ENCODE measurements at regions not wholly inside any gene's neighbourhood (a gene's known extent, or its start where the extent isn't known, plus 50 kb on each side); places are given as distances from the start of the nearest gene placed in this dataset.

- TF ChIP-seq IRF3 (IDR thresholded peaks at IDR 0.05): no peak
- TF ChIP-seq GATAD2B (conservative IDR thresholded peaks at IDR 0.05; ENCODE audit: low read depth): no peak
These were observed 2064.4 kb upstream of the C9orf72 start (continued) for GRCh38 chr9:29637471-29638237.

GRCh38 chr9:29640507-29640906 is 2067.2 kb upstream of the C9orf72 start:
- intact Hi-C loops (cut with micrococcal nuclease; ENCODE audit: unreplicated experiment): no loop called here
- WGBS (ENCODE audit: insufficient coverage, insufficient replicate concordance, low lambda C conversion rate, missing lambda C conversion rate): 0% methylated on average over 2 of the region's 2 CpGs
- no peaks in the 10 kb centered on the region for H3K9me3 ChIP-seq (replicated peaks; ENCODE audit: control insufficient read depth, insufficient read depth, low read length)
- ATAC-seq (no peak), DNase-seq (ENCODE audit: low read depth, low spot score) (no peak), FAIRE-seq (no peak)
- H3K4me2 ChIP-seq (ENCODE audit: control insufficient read depth, insufficient read depth): no peak overlapping the region
- POLR2A ChIA-PET: no interaction called here
- in situ Hi-C loops (cut with MboI): no loop called here
- no peaks in the 10 kb centered on the region for H3K4me1 ChIP-seq (ENCODE audit: control insufficient read depth, insufficient read depth, low read length)
- H3K9ac ChIP-seq (ENCODE audit: control insufficient read depth, insufficient read depth, low read length): no peak overlapping the region
- no peak overlapping the region for H3K27ac ChIP-seq (ENCODE audit: control insufficient read depth, insufficient read depth)
- H2AFZ ChIP-seq (ENCODE audit: control insufficient read depth, low read depth, low read length): no peak overlapping the region
- no peaks in the 10 kb centered on the region for H4K20me1 ChIP-seq (ENCODE audit: control insufficient read depth, insufficient read depth)
- no TSS peak for BruUV-seq (replicated peaks)
- H3K36me3 ChIP-seq (ENCODE audit: control insufficient read depth in 2 of 2, insufficient read depth in 2 of 2, low read length in 1 of 2): no peaks in the 10 kb centered on the region
- SMC1A ChIA-PET (ENCODE audit: uncharacterized antibody, unreplicated experiment): interaction anchor here (0.7 kb wide), 1 partner anchor 922 kb away, joined by 3 read pairs; no protein-coding TSS in a partner anchor
- no peak for TF ChIP-seq PAX8 (IDR thresholded peaks at IDR 0.05)
- TF ChIP-seq ESRRA (IDR thresholded peaks at IDR 0.05; ENCODE audit: low read length): no peak
- TF ChIP-seq POLR2A (IDR thresholded peaks at IDR 0.05; ENCODE audit: low read depth, low read length): no peak
- no peak for TF ChIP-seq POLR2AphosphoS5 (IDR thresholded peaks at IDR 0.05; ENCODE audit: low read length)
- TF ChIP-seq, protein P1, sequence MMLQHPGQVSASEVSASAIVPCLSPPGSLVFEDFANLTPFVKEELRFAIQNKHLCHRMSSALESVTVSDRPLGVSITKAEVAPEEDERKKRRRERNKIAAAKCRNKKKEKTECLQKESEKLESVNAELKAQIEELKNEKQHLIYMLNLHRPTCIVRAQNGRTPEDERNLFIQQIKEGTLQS (IDR thresholded peaks at IDR 0.05; ENCODE audit: borderline replicate concordance, extremely low read depth, low read depth, low read length): no peak
- no peak for TF ChIP-seq SIX5 (IDR thresholded peaks at IDR 0.05; ENCODE audit: low read depth, low read length, severe bottlenecking)
- no peak for TF ChIP-seq ZNF217 (IDR thresholded peaks at IDR 0.05)
- no peak for TF ChIP-seq ZNF207 (IDR thresholded peaks at IDR 0.05; ENCODE audit: borderline replicate concordance)
- no peak for TF ChIP-seq BACH1 (IDR thresholded peaks at IDR 0.05; ENCODE audit: borderline replicate concordance)
- no peak for TF ChIP-seq RELA (IDR thresholded peaks at IDR 0.05; ENCODE audit: borderline replicate concordance, partially characterized antibody)
- no peak for TF ChIP-seq RAD51 (IDR thresholded peaks at IDR 0.05)
- no peak for TF ChIP-seq STAT1 (conservative IDR thresholded peaks at IDR 0.05)
- no peak for TF ChIP-seq YY1 (IDR thresholded peaks at IDR 0.05; ENCODE audit: low read depth, low read length)
- TF ChIP-seq DPF2 (IDR thresholded peaks at IDR 0.05): no peak
- TF ChIP-seq, protein P2, sequence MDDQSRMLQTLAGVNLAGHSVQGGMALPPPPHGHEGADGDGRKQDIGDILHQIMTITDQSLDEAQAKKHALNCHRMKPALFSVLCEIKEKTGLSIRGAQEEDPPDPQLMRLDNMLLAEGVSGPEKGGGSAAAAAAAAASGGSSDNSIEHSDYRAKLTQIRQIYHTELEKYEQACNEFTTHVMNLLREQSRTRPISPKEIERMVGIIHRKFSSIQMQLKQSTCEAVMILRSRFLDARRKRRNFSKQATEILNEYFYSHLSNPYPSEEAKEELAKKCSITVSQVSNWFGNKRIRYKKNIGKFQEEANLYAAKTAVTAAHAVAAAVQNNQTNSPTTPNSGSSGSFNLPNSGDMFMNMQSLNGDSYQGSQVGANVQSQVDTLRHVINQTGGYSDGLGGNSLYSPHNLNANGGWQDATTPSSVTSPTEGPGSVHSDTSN (IDR thresholded peaks at IDR 0.05; ENCODE audit: insufficient replicate concordance, low read depth, low read length): no peak
- H3K27me3 ChIP-seq (replicated peaks in 1 of 2; ENCODE audit: control insufficient read depth in 2 of 2, insufficient read depth in 2 of 2, low read length in 1 of 2): no peaks in the 10 kb centered on the region
- no peak overlapping the region for H3K4me3 ChIP-seq
- H3K79me2 ChIP-seq (ENCODE audit: control insufficient read depth, insufficient read depth, low read length): no peaks in the 10 kb centered on the region
- CTCF ChIA-PET: interaction anchor here (0.7 kb wide), 1 partner anchor 840 kb away, joined by 3 read pairs; no protein-coding TSS in a partner anchor
- RAD21 ChIA-PET (ENCODE audit: unreplicated experiment): no interaction called here
